Neural cell (in vitro differentiated cells): ENCODE measurements at regions not wholly inside any gene's neighbourhood (a gene's known extent, or its start where the extent isn't known, plus 50 kb on each side); places are given as distances from the start of the nearest gene placed in this dataset.

Experiments used
- H2AFZ ChIP-seq: fragments of 200-600, 300-800 bp; sonication (generic), shearing (Covaris generic); 2 replicates; pipeline ENCODE4 v1.6.0; 2014; ENCODE audit warnings: low read depth, mild to moderate bottlenecking, antibody characterized with exemption, low read length, moderate library complexity
- H3F3A ChIP-seq: fragments of 200-600 bp; shearing (Covaris generic); 2 replicates; pipeline ENCODE4 v1.6.1; 2016; ENCODE audit warnings: mild to moderate bottlenecking, moderate library complexity, mixed read lengths, antibody characterized with exemption, low read length; ENCODE audit not compliant: insufficient read depth, poor library complexity, severe bottlenecking
- H3K27ac ChIP-seq: fragments of 200-600, 300-800 bp; sonication (generic), shearing (Covaris generic); 2 replicates; pipeline ENCODE4 v1.5.1; 2014; ENCODE audit warnings: mild to moderate bottlenecking, low read length, moderate library complexity
- H3K27me3 ChIP-seq: fragments of 300-800, 200-600 bp; sonication (generic), shearing (Covaris generic); 2 replicates; pipeline ENCODE4 v1.6.0; 2014; ENCODE audit warnings: mild to moderate bottlenecking, low read depth, low read length, moderate library complexity; ENCODE audit not compliant: insufficient read depth
- H3K36me3 ChIP-seq: fragments of 300-800, 200-600 bp; sonication (generic), shearing (Covaris generic); 2 replicates; pipeline ENCODE4 v1.5.1; 2014; ENCODE audit warnings: mild to moderate bottlenecking, antibody characterized with exemption, low read length, moderate library complexity; ENCODE audit not compliant: insufficient read depth
- H3K4me2 ChIP-seq: fragments of 300-800, 200-600 bp; sonication (generic), shearing (Covaris generic); 2 replicates; pipeline ENCODE4 v1.6.0; 2014; ENCODE audit warnings: mild to moderate bottlenecking, low read length
- H3K4me3 ChIP-seq: fragments of 300-800, 200-600 bp; sonication (generic), shearing (Covaris generic); 2 replicates; pipeline ENCODE4 v1.5.1; 2014; ENCODE audit warnings: mild to moderate bottlenecking, low read length, moderate library complexity
- H3K79me2 ChIP-seq: fragments of 200-600 bp; shearing (Covaris generic); replicated peaks from 2 replicates; pipeline ENCODE4 v1.6.0; 2014; ENCODE audit warnings: mild to moderate bottlenecking, low read length, moderate library complexity; ENCODE audit not compliant: insufficient read depth
- H3K9ac ChIP-seq: fragments of 300-800, 200-600 bp; sonication (generic), shearing (Covaris generic); 2 replicates; pipeline ENCODE4 v1.6.1; 2016; ENCODE audit warnings: mild to moderate bottlenecking, low read length, mixed read lengths
- H3K9me2 ChIP-seq: fragments of 200-600 bp; shearing (Covaris generic); 2 replicates; pipeline ENCODE4 v1.6.1; 2016; ENCODE audit warnings: mild to moderate bottlenecking, low read length, mixed read lengths; ENCODE audit not compliant: insufficient read depth
- H3K9me3 ChIP-seq: fragments of 200-600, 300-800 bp; sonication (generic), shearing (Covaris generic); 2 replicates; pipeline ENCODE4 v1.6.1; 2016; ENCODE audit warnings: mild to moderate bottlenecking, mixed run types, low read length, moderate library complexity, mixed read lengths
- H4K20me1 ChIP-seq: fragments of 200-600 bp; shearing (Covaris generic); 2 replicates; pipeline ENCODE4 v1.6.1; 2016; ENCODE audit warnings: mild to moderate bottlenecking, mixed run types; ENCODE audit not compliant: insufficient read depth
- CTCF ChIP-seq: fragments of 450-650 bp; IDR thresholded peaks from 2 replicates; pipeline ENCODE4 v1.5.1; 2014; ENCODE audit warnings: antibody characterized with exemption, mild to moderate bottlenecking, moderate library complexity; ENCODE audit not compliant: poor library complexity, severe bottlenecking
- EP300 ChIP-seq: fragments of 450-650 bp; conservative IDR thresholded peaks from 2 replicates; pipeline ENCODE4 v1.6.1; 2014; ENCODE audit warnings: antibody characterized with exemption, mild to moderate bottlenecking, moderate library complexity; ENCODE audit not compliant: poor library complexity, severe bottlenecking
- EZH2 ChIP-seq: fragments of 200-600, 300-800 bp; shearing (Covaris generic), sonication (generic); IDR thresholded peaks from 2 replicates; pipeline ENCODE4 v1.6.1; 2014; ENCODE audit warnings: antibody characterized with exemption, low read length, borderline replicate concordance, mild to moderate bottlenecking; ENCODE audit not compliant: insufficient read depth, poor library complexity, severe bottlenecking
- MXI1 ChIP-seq: fragments of 450-650 bp; conservative IDR thresholded peaks from 2 replicates; pipeline ENCODE4 v1.6.1; 2014; ENCODE audit warnings: antibody characterized with exemption, mild to moderate bottlenecking; ENCODE audit not compliant: poor library complexity, severe bottlenecking
- POLR2AphosphoS5 ChIP-seq: IDR thresholded peaks from 2 replicates; pipeline ENCODE4 v1.6.1; 2012
- RAD21 ChIP-seq: fragments of 450-650 bp; conservative IDR thresholded peaks from 2 replicates; pipeline ENCODE4 v1.6.1; 2014; ENCODE audit warnings: antibody characterized with exemption, mild to moderate bottlenecking, moderate library complexity
- REST ChIP-seq: IDR thresholded peaks from 2 replicates; pipeline ENCODE4 v1.6.1; 2012; ENCODE audit warnings: borderline replicate concordance
- SMC3 ChIP-seq: fragments of 450-650 bp; conservative IDR thresholded peaks from 2 replicates; pipeline ENCODE4 v1.6.1; 2014; ENCODE audit warnings: antibody characterized with exemption, mild to moderate bottlenecking, moderate library complexity; ENCODE audit not compliant: poor library complexity
- TAF1 ChIP-seq: IDR thresholded peaks from 2 replicates; pipeline ENCODE4 v1.6.1; 2012; ENCODE audit warnings: low read depth

- H3K27me3 ChIP-seq, result no peaks in the 10 kb centered on the region
These were observed 187.7 kb upstream of the GATB start for GRCh38 chr4:151948351-151949016.

GRCh38 chr4:151946718-151947117 is 185.9 kb upstream of the GATB start:
- Histone ChIP-seq H3K9ac (no peak overlapping the region), H3K9me2 (no peaks in the 10 kb centered on the region), H3K4me3 (no peak overlapping the region), H3K27ac (no peak overlapping the region), H2AFZ (no peak overlapping the region), H3F3A (no peaks in the 10 kb centered on the region), H3K4me2 (no peak overlapping the region), H3K79me2 (no peaks in the 10 kb centered on the region), H4K20me1 (no peaks in the 10 kb centered on the region), H3K27me3 (no peaks in the 10 kb centered on the region), H3K9me3 (no peaks in the 10 kb centered on the region), H3K36me3 (no peaks in the 10 kb centered on the region)
- no peak for TF ChIP-seq RAD21
- no peak for TF ChIP-seq MXI1
- no peak for TF ChIP-seq EZH2
- no peak for TF ChIP-seq POLR2AphosphoS5
- TF ChIP-seq TAF1, result no peak
- no peak for TF ChIP-seq REST

More at GRCh38 chr4:151948351-151949016, 187.7 kb upstream of the GATB start:
- Histone ChIP-seq H3F3A (no peaks in the 10 kb centered on the region), H3K9me3 (no peaks in the 10 kb centered on the region), H4K20me1 (no peaks in the 10 kb centered on the region), H3K4me3 (no peak overlapping the region), H3K27ac (no peak overlapping the region), H3K9me2 (no peaks in the 10 kb centered on the region), H2AFZ (no peak overlapping the region), H3K4me2 (no peak overlapping the region), H3K79me2 (no peaks in the 10 kb centered on the region), H3K9ac (no peak overlapping the region), H3K36me3 (no peaks in the 10 kb centered on the region)
- TF ChIP-seq REST (no peak), MXI1 (no peak), EP300 (no peak), TAF1 (no peak), EZH2 (no peak), SMC3 (no peak), RAD21 (no peak), POLR2AphosphoS5 (no peak), CTCF (no peak)
